HepG2 (cell line): ENCODE measurements at regions not wholly inside any gene's neighbourhood (a gene's known extent, or its start where the extent isn't known, plus 50 kb on each side); places are given as distances from the start of the nearest gene placed in this dataset.

Experiments used
- ATAC-seq: fragments of 200-7000 bp; cut with Tn5 transposase; 3 replicates; pipeline ENCODE4 v1.9.1; 2020; ENCODE audit warnings: mild to moderate bottlenecking, moderate library complexity
- BruUV-seq: library from RNA; stranded (reverse); fragments of 400-500 nt; replicated peaks from 2 replicates; lab custom pipeline; 2021; lab: Mats Ljungman, UMichigan
- CTCF ChIA-PET: fragments of 300-600 bp; formaldehyde crosslinking; extraction: SDS; loops from one replicate; lab custom pipeline; 2021; ENCODE audit warnings: low total read pairs, inconsistent platforms, low intra/inter-chr PET ratio; lab: Yijun Ruan, JAX
- POLR2A ChIA-PET: fragments of 350-600 bp; sonication (Branson Sonifier 250); formaldehyde crosslinking; loops from one replicate; lab custom pipeline; 2020; ENCODE audit warnings: antibody characterized with exemption, inconsistent platforms; lab: Yijun Ruan, JAX
- DNase-seq: peaks from one replicate; pipeline ENCODE4 v3.0.0-alpha.2; 2015; ENCODE audit warnings: low spot score
- FAIRE-seq: peaks from 3 replicates; lab custom pipeline; 2011; peaks lifted over from hg19 to GRCh38; lab: Jason Lieb, UNC
- H2AFZ ChIP-seq: one replicate; pipeline ENCODE4 v1.6.1; 2011; ENCODE audit warnings: low read length, inconsistent platforms
- H3K27ac ChIP-seq: fragments of 300-600 bp; 3 replicates; pipeline ENCODE4 v1.8.0; 2011; ENCODE audit warnings: mixed run types, mild to moderate bottlenecking, mixed read lengths, low read length, inconsistent platforms; ENCODE audit not compliant: insufficient read depth; ENCODE audit errors: extremely low read length
- H3K27me3 ChIP-seq, 2 experiments: fragments of 200-600 bp in 1 of 2; 2 replicates in 1 of 2; 3 replicates in 1 of 2; pipeline versions ENCODE4 v1.6.0 to v1.8.0; 2011; ENCODE audit warnings: low read length in 2 of 2, mild to moderate bottlenecking in 2 of 2, moderate library complexity in 2 of 2, inconsistent platforms in 1 of 2; ENCODE audit not compliant: insufficient read depth in 2 of 2, control insufficient read depth in 1 of 2
- H3K36me3 ChIP-seq, 2 experiments: fragments of 200-600 bp in 1 of 2; replicated peaks in 1 of 2; 2 replicates in 1 of 2; 3 replicates in 1 of 2; pipeline versions ENCODE4 v1.5.1 to v1.8.0; 2011; ENCODE audit warnings: low read length in 2 of 2, inconsistent platforms in 1 of 2; ENCODE audit not compliant: insufficient read depth in 2 of 2, control insufficient read depth in 1 of 2
- H3K4me1 ChIP-seq: 2 replicates; pipeline ENCODE4 v1.5.1; 2012; ENCODE audit warnings: low read length, inconsistent platforms; ENCODE audit not compliant: insufficient read depth
- H3K4me2 ChIP-seq: 2 replicates; pipeline ENCODE4 v1.6.0; 2011; ENCODE audit warnings: low read depth, low read length, inconsistent platforms
- H3K4me3 ChIP-seq, 3 experiments: fragments of 200-600 bp in 1 of 3; sonication (generic), shearing (Covaris generic) in 1 of 3; replicated peaks in 1 of 3; 2 replicates each; pipeline ENCODE4 v1.5.1; 2011 to 2016; ENCODE audit warnings: low read length in 3 of 3, inconsistent platforms in 2 of 3, low read depth in 2 of 3, mild to moderate bottlenecking in 2 of 3, control low read depth in 1 of 3, mixed read lengths in 1 of 3; ENCODE audit not compliant: insufficient read depth in 1 of 3
- H3K79me2 ChIP-seq: one replicate; pipeline ENCODE4 v1.6.1; 2011; ENCODE audit warnings: low read length, inconsistent platforms; ENCODE audit not compliant: insufficient read depth
- H3K9ac ChIP-seq: 2 replicates; pipeline ENCODE4 v1.6.0; 2011; ENCODE audit warnings: mild to moderate bottlenecking, low read depth, low read length, inconsistent platforms; ENCODE audit not compliant: insufficient read depth
- H3K9me3 ChIP-seq: 2 replicates; pipeline ENCODE4 v1.5.1; 2012; ENCODE audit warnings: mild to moderate bottlenecking, low read length
- H4K20me1 ChIP-seq: 2 replicates; pipeline ENCODE4 v1.6.0; 2011; ENCODE audit warnings: inconsistent platforms, mild to moderate bottlenecking, low read length, moderate library complexity; ENCODE audit not compliant: insufficient read depth
- CSRNP2 ChIP-seq: sonication (generic); formaldehyde crosslinking; conservative IDR thresholded peaks from 2 replicates; pipeline ENCODE4 v1.8.0; 2022; ENCODE audit warnings: low read depth, missing genetic modification reagents
- EHMT2 ChIP-seq: fragments of 200-600 bp; sonication (generic); IDR thresholded peaks from 2 replicates; pipeline ENCODE4 v1.7.0; 2017; ENCODE audit warnings: antibody characterized with exemption, low read depth, low read length, borderline replicate concordance
- KAT2B ChIP-seq: fragments of 150-350 bp; IDR thresholded peaks from 2 replicates; pipeline ENCODE4 v1.6.1; 2014; ENCODE audit warnings: low read depth, low read length, borderline replicate concordance
- KDM6A ChIP-seq: IDR thresholded peaks from 2 replicates; pipeline ENCODE4 v1.6.1; 2016; ENCODE audit warnings: low read depth
- MTF1 ChIP-seq: sonication (generic); formaldehyde crosslinking; IDR thresholded peaks from 2 replicates; pipeline ENCODE4 v1.5.0; 2020; ENCODE audit warnings: missing genetic modification reagents
- ZBTB44 ChIP-seq: sonication (generic); formaldehyde crosslinking; IDR thresholded peaks from 2 replicates; pipeline ENCODE4 v1.4.0; 2020; ENCODE audit warnings: missing genetic modification reagents
- ZNF510 ChIP-seq: sonication (generic); formaldehyde crosslinking; IDR thresholded peaks from 2 replicates; pipeline ENCODE4 v1.4.0; 2020; ENCODE audit warnings: low read depth, mild to moderate bottlenecking, missing genetic modification reagents
- ZNF569 ChIP-seq: sonication (generic); formaldehyde crosslinking; IDR thresholded peaks from 2 replicates; pipeline ENCODE4 v1.5.0; 2020; ENCODE audit warnings: mild to moderate bottlenecking, missing genetic modification reagents, moderate library complexity, borderline replicate concordance
- ZNF883 ChIP-seq: sonication (generic); formaldehyde crosslinking; IDR thresholded peaks from 2 replicates; pipeline ENCODE4 v1.5.1; 2020; ENCODE audit warnings: mild to moderate bottlenecking, missing genetic modification reagents; ENCODE audit errors: not compliant biosample characterization
- ZSCAN25 ChIP-seq: sonication (generic); formaldehyde crosslinking; IDR thresholded peaks from 2 replicates; pipeline ENCODE4 v1.8.0; 2022; ENCODE audit warnings: mild to moderate bottlenecking, missing genetic modification reagents
- WGBS: methylation state at CpG from one replicate; pipeline ENCODE4 v1.1.6; 2017; ENCODE audit warnings: low lambda C conversion rate; 5-methylcytosine and 5-hydroxymethylcytosine counted together
- in situ Hi-C: cut with HindIII; loops from 2 replicates; pipeline ENCODE4 v1.10.0; 2017; ENCODE audit warnings: low pct_unique_long_range_greater_than_20kb; ENCODE audit not compliant: extremely low pct_ligation_motif_present
- intact Hi-C: fragments of 100-400 bp; cut with micrococcal nuclease; formaldehyde crosslinking; loops from one replicate; pipeline ENCODE4 v1.10.0; 2022; ENCODE audit not compliant: unreplicated experiment

- WGBS = 15% methylated on average over 4 of the region's 11 CpGs
- in situ Hi-C loops = no loop called here
- Histone ChIP-seq H3K9me3 (no peaks in the 10 kb centered on the region), H4K20me1 (no peaks in the 10 kb centered on the region), H3K27me3 (peaks cover 6 to 44% of the 10 kb centered on the region in 2 experiments; a peak in 4 of 5 replicates), H3K9ac (no peak overlapping the region), H3K4me3 (no peak overlapping the region), H2AFZ (no peak overlapping the region), H3K36me3 (no peaks in the 10 kb centered on the region), H3K4me2 (no peak overlapping the region), H3K4me1 (no peaks in the 10 kb centered on the region), H3K27ac (no peak overlapping the region), H3K79me2 (no peaks in the 10 kb centered on the region)
- FAIRE-seq (no peak), DNase-seq (no peak), ATAC-seq (no peak)
- intact Hi-C loops = loop anchor here (5.0 kb wide), 1 partner anchor 433 kb away; no protein-coding TSS in a partner anchor
- TF ChIP-seq ZSCAN25 (CRISPR knock-in tag) = no peak
- no peak for TF ChIP-seq KAT2B
- no peak for TF ChIP-seq CSRNP2 (CRISPR knock-in tag)
- TF ChIP-seq ZNF510 (CRISPR knock-in tag) = no peak
- TF ChIP-seq ZNF883 (CRISPR knock-in tag) = no peak
- TF ChIP-seq MTF1 (CRISPR knock-in tag) = no peak
- no peak for TF ChIP-seq ZNF569 (CRISPR knock-in tag)
- TF ChIP-seq ZBTB44 = no peak
- TF ChIP-seq KDM6A = no peak
- TF ChIP-seq EHMT2 = no peak
- ChIA-PET POLR2A (no interaction called here), CTCF (no interaction called here)
- BruUV-seq = no TSS peak
Measured at GRCh38 chr12:12015073-12015685, 55.6 kb upstream of the BCL2L14 start.
